K562 (cell line): ENCODE measurements at regions not wholly inside any gene's neighbourhood (a gene's known extent, or its start where the extent isn't known, plus 50 kb on each side); places are given as distances from the start of the nearest gene placed in this dataset.

Experiments used
- ATAC-seq: fragments of 200-7000 bp; cut with Tn5 transposase; 3 replicates; pipeline ENCODE4 v1.9.1; 2020; ENCODE audit warnings: moderate library complexity
- BruUV-seq: library from RNA; stranded (reverse); fragments of 400-500 nt; replicated peaks from 2 replicates; lab custom pipeline; 2021; lab: Mats Ljungman, UMichigan
- CTCF ChIA-PET: fragments of 300-600 bp; formaldehyde crosslinking; extraction: SDS; loops from one replicate; lab custom pipeline; 2021; ENCODE audit warnings: low intra/inter-chr PET ratio; lab: Yijun Ruan, JAX
- POLR2A ChIA-PET: fragments of 300-600, 350-650 bp; sonication (Branson Sonifier 250); formaldehyde crosslinking; extraction: SDS; loops from one replicate; lab custom pipeline; 2021; ENCODE audit warnings: antibody characterized with exemption, inconsistent platforms; lab: Yijun Ruan, JAX
- DNase-seq, 4 experiments: peaks; one replicate each; pipeline versions ENCODE4 v3.0.0 to v3.0.0-alpha.2; 2011 to 2018; ENCODE audit warnings: low spot score in 3 of 4, mixed read lengths in 3 of 4; ENCODE audit errors: extremely low read depth in 1 of 4
- FAIRE-seq: peaks from 2 replicates; lab custom pipeline; 2011; peaks lifted over from hg19 to GRCh38; lab: Jason Lieb, UNC
- H2AFZ ChIP-seq: 2 replicates; pipeline ENCODE4 v1.6.0; 2011; ENCODE audit warnings: low read depth, low read length, control low read depth, inconsistent platforms
- H3K27ac ChIP-seq: fragments of 200-600 bp; 3 replicates; pipeline ENCODE4 v1.8.0; 2011; ENCODE audit warnings: low read depth, mild to moderate bottlenecking, control low read depth, inconsistent platforms, low read length, moderate library complexity, mixed read lengths; ENCODE audit errors: extremely low read depth
- H3K27me3 ChIP-seq, 2 experiments: fragments of 300-600 bp in 1 of 2; 2 replicates in 1 of 2; 3 replicates in 1 of 2; pipeline versions ENCODE4 v1.6.0 to v1.8.0; 2011; ENCODE audit warnings: inconsistent platforms in 2 of 2, low read length in 2 of 2, mild to moderate bottlenecking in 1 of 2, mixed read lengths in 1 of 2, moderate library complexity in 1 of 2; ENCODE audit not compliant: control insufficient read depth in 2 of 2, insufficient read depth in 2 of 2
- H3K36me3 ChIP-seq: fragments of 300-600 bp; 3 replicates; pipeline ENCODE4 v1.8.0; 2011; ENCODE audit warnings: mild to moderate bottlenecking, low read length, inconsistent platforms; ENCODE audit not compliant: control insufficient read depth, insufficient read depth
- H3K4me1 ChIP-seq, 2 experiments: fragments of 200-600 bp in 1 of 2; replicated peaks in 1 of 2; 2 replicates in 1 of 2; 3 replicates in 1 of 2; pipeline versions ENCODE4 v1.5.1 to v1.8.0; 2011; ENCODE audit warnings: inconsistent platforms in 2 of 2, low read length in 2 of 2, mild to moderate bottlenecking in 1 of 2, mixed read lengths in 1 of 2, moderate library complexity in 1 of 2; ENCODE audit not compliant: control insufficient read depth in 2 of 2, insufficient read depth in 2 of 2
- H3K4me2 ChIP-seq: 2 replicates; pipeline ENCODE4 v1.6.1; 2011; ENCODE audit warnings: low read length, control low read depth, inconsistent platforms, mixed read lengths; ENCODE audit not compliant: insufficient read depth
- H3K4me3 ChIP-seq: fragments of 200-600 bp; sonication (generic), shearing (Covaris generic); 2 replicates; pipeline ENCODE4 v1.5.1; 2016; ENCODE audit warnings: control low read depth, inconsistent platforms
- H3K79me2 ChIP-seq: fragments of 200-600 bp; 3 replicates; pipeline ENCODE4 v1.8.0; 2011; ENCODE audit warnings: low read length, inconsistent platforms; ENCODE audit not compliant: control insufficient read depth, insufficient read depth
- H3K9ac ChIP-seq, 2 experiments: 2 replicates each; pipeline versions ENCODE4 v1.6.0 to v1.6.1; 2011; ENCODE audit warnings: low read depth in 2 of 2, low read length in 2 of 2, control low read depth in 1 of 2, inconsistent platforms in 1 of 2, mild to moderate bottlenecking in 1 of 2, mixed read lengths in 1 of 2; ENCODE audit not compliant: insufficient read depth in 1 of 2
- H3K9me1 ChIP-seq: one replicate; pipeline ENCODE4 v1.6.0; 2011; ENCODE audit warnings: inconsistent platforms, mild to moderate bottlenecking, low read length, moderate library complexity; ENCODE audit not compliant: control insufficient read depth, insufficient read depth
- H3K9me3 ChIP-seq: replicated peaks from 2 replicates; pipeline ENCODE4 v1.5.1; 2011; ENCODE audit warnings: low read depth, low read length, inconsistent platforms; ENCODE audit not compliant: control insufficient read depth, insufficient read depth
- H4K20me1 ChIP-seq: replicated peaks from 2 replicates; pipeline ENCODE4 v1.6.1; 2011; ENCODE audit warnings: low read length, inconsistent platforms, mixed read lengths; ENCODE audit not compliant: control insufficient read depth, insufficient read depth
- ARID1B ChIP-seq: fragments of 450-650 bp; IDR thresholded peaks from 2 replicates; pipeline ENCODE4 v1.6.1; 2016; ENCODE audit warnings: antibody characterized with exemption, mild to moderate bottlenecking, inconsistent platforms
- CBX5 ChIP-seq: IDR thresholded peaks from 2 replicates; pipeline ENCODE4 v1.6.1; 2014; ENCODE audit warnings: low read depth, borderline replicate concordance
- CTBP1 ChIP-seq: fragments of 450-650 bp; IDR thresholded peaks from 2 replicates; pipeline ENCODE4 v1.6.1; 2016; ENCODE audit warnings: borderline replicate concordance
- ETV5 ChIP-seq: sonication (generic); formaldehyde crosslinking; IDR thresholded peaks from 2 replicates; pipeline ENCODE4 v1.4.0; 2020; ENCODE audit warnings: low read depth, mild to moderate bottlenecking, missing genetic modification reagents
- EWSR1 ChIP-seq: fragments of 450-650 bp; IDR thresholded peaks from 2 replicates; pipeline ENCODE4 v1.6.1; 2018; ENCODE audit warnings: borderline replicate concordance, mild to moderate bottlenecking, low read depth, moderate library complexity; ENCODE audit not compliant: partially characterized antibody
- GABPA ChIP-seq: fragments of 200-800 bp; sonication (Bioruptor generic); conservative IDR thresholded peaks from 2 replicates; pipeline ENCODE4 v1.6.1; 2016; ENCODE audit warnings: low read depth, missing genetic modification characterization, missing compliant biosample characterization
- KLF10 ChIP-seq: fragments of 250-450 bp; sonication (Bioruptor Pico); IDR thresholded peaks from 2 replicates; pipeline ENCODE4 v1.6.1; 2021; ENCODE audit warnings: matching md5 sums
- MCM5 ChIP-seq: fragments of 450-650 bp; IDR thresholded peaks from 2 replicates; pipeline ENCODE4 v1.6.1; 2016; ENCODE audit warnings: low read depth
- MTA3 ChIP-seq: fragments of 450-650 bp; formaldehyde crosslinking; IDR thresholded peaks from 2 replicates; pipeline ENCODE4 v1.6.1; 2017; ENCODE audit warnings: mild to moderate bottlenecking, borderline replicate concordance
- PTRF ChIP-seq: fragments of 450-650 bp; IDR thresholded peaks from 2 replicates; pipeline ENCODE4 v1.6.1; 2016; ENCODE audit warnings: mild to moderate bottlenecking, missing genetic modification characterization, missing compliant biosample characterization
- U2AF1 ChIP-seq: fragments of 200-400 bp; formaldehyde crosslinking; optimal IDR thresholded peaks from 2 replicates; pipeline ENCODE3; 2017; ENCODE audit warnings: mild to moderate bottlenecking, low read depth, low read length, moderate library complexity
- XRCC3 ChIP-seq: fragments of 450-650 bp; IDR thresholded peaks from 2 replicates; pipeline ENCODE4 v1.6.1; 2017; ENCODE audit warnings: mild to moderate bottlenecking, moderate library complexity
- ZNF212 ChIP-seq: fragments of 450-650 bp; formaldehyde crosslinking; IDR thresholded peaks from 2 replicates; pipeline ENCODE4 v1.4.0; 2020; ENCODE audit warnings: mild to moderate bottlenecking
- WGBS: fragments of 100-300 bp; shearing (Covaris generic); methylation state at CpG from one replicate; pipeline ENCODE4 v1.1.6; 2016; ENCODE audit warnings: low coverage, mixed read lengths; ENCODE audit not compliant: insufficient coverage; ENCODE audit errors: missing lambda C conversion rate; 5-methylcytosine and 5-hydroxymethylcytosine counted together
- in situ Hi-C: fragments of 300-500 bp; cut with MboI; formaldehyde crosslinking; loops from 4 replicates; pipeline ENCODE4 v1.15.0; 2018; ENCODE audit warnings: inconsistent platforms, mixed read lengths
- intact Hi-C: fragments of 100-400 bp; cut with micrococcal nuclease; formaldehyde crosslinking; loops from 2 replicates; pipeline ENCODE4 v1.14.2; 2022
- TF ChIP-seq, protein P1 (sequence below): sonication (generic); formaldehyde crosslinking; IDR thresholded peaks from 2 replicates; pipeline ENCODE4 v1.8.1; 2023; ENCODE audit warnings: mild to moderate bottlenecking, missing genetic modification reagents, moderate library complexity
- TF ChIP-seq, protein P2 (sequence below), 2 experiments: fragments of 450-650 bp; IDR thresholded peaks; 2 replicates each; pipeline ENCODE4 v1.6.1; 2018; ENCODE audit warnings: mild to moderate bottlenecking in 2 of 2, low read depth in 1 of 2; ENCODE audit not compliant: partially characterized antibody in 2 of 2
- TF ChIP-seq, protein P3 (sequence below): IDR thresholded peaks from 2 replicates; pipeline ENCODE4 v1.6.1; 2014; ENCODE audit warnings: antibody characterized with exemption
- TF ChIP-seq, protein P4 (sequence below): IDR thresholded peaks from 2 replicates; pipeline ENCODE4 v1.6.1; 2012; ENCODE audit warnings: low read depth, low read length, improper control_type of control experiment, borderline replicate concordance

DNA sequence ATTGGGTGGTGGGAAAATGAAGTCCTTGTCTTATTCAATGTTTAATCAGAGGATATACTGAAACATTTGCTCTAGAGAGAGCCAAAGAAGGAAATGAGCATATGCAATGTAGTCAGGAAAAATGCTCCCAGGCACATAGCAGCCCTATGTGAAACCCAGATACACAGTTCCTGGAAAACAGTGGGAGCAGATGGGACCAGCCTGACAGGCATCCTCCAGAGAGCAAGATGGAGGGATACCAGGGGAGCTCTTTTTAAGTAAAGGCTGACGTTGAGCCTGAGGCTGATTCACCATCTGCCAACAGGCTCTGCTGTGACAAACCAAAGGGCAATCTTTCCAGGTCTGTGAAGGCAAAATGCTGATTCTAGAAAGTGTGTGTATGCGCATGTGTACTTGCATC lies 559.4 kb upstream of the KIRREL3 start:
- POLR2A ChIA-PET: no interaction called here
- BruUV-seq: no TSS peak
- H3K79me2 ChIP-seq: no peaks in the 10 kb centered on the region
- TF ChIP-seq CBX5 (no peak), U2AF1 (no peak), CTBP1 (no peak), ZNF212 (CRISPR knock-in tag) (no peak), EWSR1 (no peak), GABPA (tag) (no peak), XRCC3 (no peak), ARID1B (no peak), MTA3 (no peak), PTRF (tag) (no peak), KLF10 (no peak), ETV5 (CRISPR knock-in tag) (no peak), MCM5 (no peak)
- TF ChIP-seq, protein P1, sequence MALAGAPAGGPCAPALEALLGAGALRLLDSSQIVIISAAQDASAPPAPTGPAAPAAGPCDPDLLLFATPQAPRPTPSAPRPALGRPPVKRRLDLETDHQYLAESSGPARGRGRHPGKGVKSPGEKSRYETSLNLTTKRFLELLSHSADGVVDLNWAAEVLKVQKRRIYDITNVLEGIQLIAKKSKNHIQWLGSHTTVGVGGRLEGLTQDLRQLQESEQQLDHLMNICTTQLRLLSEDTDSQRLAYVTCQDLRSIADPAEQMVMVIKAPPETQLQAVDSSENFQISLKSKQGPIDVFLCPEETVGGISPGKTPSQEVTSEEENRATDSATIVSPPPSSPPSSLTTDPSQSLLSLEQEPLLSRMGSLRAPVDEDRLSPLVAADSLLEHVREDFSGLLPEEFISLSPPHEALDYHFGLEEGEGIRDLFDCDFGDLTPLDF (CRISPR knock-in tag): no peak
- TF ChIP-seq, protein P2, sequence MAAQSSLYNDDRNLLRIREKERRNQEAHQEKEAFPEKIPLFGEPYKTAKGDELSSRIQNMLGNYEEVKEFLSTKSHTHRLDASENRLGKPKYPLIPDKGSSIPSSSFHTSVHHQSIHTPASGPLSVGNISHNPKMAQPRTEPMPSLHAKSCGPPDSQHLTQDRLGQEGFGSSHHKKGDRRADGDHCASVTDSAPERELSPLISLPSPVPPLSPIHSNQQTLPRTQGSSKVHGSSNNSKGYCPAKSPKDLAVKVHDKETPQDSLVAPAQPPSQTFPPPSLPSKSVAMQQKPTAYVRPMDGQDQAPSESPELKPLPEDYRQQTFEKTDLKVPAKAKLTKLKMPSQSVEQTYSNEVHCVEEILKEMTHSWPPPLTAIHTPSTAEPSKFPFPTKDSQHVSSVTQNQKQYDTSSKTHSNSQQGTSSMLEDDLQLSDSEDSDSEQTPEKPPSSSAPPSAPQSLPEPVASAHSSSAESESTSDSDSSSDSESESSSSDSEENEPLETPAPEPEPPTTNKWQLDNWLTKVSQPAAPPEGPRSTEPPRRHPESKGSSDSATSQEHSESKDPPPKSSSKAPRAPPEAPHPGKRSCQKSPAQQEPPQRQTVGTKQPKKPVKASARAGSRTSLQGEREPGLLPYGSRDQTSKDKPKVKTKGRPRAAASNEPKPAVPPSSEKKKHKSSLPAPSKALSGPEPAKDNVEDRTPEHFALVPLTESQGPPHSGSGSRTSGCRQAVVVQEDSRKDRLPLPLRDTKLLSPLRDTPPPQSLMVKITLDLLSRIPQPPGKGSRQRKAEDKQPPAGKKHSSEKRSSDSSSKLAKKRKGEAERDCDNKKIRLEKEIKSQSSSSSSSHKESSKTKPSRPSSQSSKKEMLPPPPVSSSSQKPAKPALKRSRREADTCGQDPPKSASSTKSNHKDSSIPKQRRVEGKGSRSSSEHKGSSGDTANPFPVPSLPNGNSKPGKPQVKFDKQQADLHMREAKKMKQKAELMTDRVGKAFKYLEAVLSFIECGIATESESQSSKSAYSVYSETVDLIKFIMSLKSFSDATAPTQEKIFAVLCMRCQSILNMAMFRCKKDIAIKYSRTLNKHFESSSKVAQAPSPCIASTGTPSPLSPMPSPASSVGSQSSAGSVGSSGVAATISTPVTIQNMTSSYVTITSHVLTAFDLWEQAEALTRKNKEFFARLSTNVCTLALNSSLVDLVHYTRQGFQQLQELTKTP (IDR thresholded peaks at IDR 0.05; ENCODE audit: low read depth in 1 of 2, partially characterized antibody in 2 of 2): no peak
- TF ChIP-seq, protein P3, sequence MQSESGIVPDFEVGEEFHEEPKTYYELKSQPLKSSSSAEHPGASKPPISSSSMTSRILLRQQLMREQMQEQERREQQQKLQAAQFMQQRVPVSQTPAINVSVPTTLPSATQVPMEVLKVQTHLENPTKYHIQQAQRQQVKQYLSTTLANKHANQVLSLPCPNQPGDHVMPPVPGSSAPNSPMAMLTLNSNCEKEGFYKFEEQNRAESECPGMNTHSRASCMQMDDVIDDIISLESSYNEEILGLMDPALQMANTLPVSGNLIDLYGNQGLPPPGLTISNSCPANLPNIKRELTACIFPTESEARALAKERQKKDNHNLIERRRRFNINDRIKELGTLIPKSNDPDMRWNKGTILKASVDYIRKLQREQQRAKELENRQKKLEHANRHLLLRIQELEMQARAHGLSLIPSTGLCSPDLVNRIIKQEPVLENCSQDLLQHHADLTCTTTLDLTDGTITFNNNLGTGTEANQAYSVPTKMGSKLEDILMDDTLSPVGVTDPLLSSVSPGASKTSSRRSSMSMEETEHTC: no peak
- TF ChIP-seq, protein P4, sequence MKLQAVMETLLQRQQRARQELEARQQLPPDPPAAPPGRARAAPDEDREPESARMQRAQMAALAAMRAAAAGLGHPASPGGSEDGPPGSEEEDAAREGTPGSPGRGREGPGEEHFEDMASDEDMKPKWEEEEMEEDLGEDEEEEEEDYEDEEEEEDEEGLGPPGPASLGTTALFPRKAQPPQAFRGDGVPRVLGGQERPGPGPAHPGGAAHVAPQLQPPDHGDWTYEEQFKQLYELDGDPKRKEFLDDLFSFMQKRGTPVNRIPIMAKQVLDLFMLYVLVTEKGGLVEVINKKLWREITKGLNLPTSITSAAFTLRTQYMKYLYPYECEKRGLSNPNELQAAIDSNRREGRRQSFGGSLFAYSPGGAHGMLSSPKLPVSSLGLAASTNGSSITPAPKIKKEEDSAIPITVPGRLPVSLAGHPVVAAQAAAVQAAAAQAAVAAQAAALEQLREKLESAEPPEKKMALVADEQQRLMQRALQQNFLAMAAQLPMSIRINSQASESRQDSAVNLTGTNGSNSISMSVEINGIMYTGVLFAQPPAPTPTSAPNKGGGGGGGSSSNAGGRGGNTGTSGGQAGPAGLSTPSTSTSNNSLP: no peak

More for the DNA sequence above, 559.4 kb upstream of the KIRREL3 start:
- no peak overlapping the region for H3K27ac ChIP-seq
- H3K36me3 ChIP-seq: no peaks in the 10 kb centered on the region
- peaks cover 3% of the 10 kb centered on the region; the same call in 1 of the 2 replicates for H3K9me3 ChIP-seq
- H3K4me3 ChIP-seq: no peak overlapping the region
- no peak overlapping the region for H3K4me2 ChIP-seq
- no peak overlapping the region for H3K9ac ChIP-seq
- FAIRE-seq: no peak
- H3K9me1 ChIP-seq: no peaks in the 10 kb centered on the region
- intact Hi-C loops (no loop called here), in situ Hi-C loops (no loop called here)
- H2AFZ ChIP-seq: no peak overlapping the region
- 0% methylated on average over 2 of the region's 2 CpGs for WGBS
- no peak for DNase-seq
- no peaks in the 10 kb centered on the region for H3K27me3 ChIP-seq
- no peaks in the 10 kb centered on the region for H4K20me1 ChIP-seq
- H3K4me1 ChIP-seq: no peaks in the 10 kb centered on the region
- CTCF ChIA-PET: no interaction called here
- no peak for ATAC-seq
